Astrocyte of the cerebellum (primary cell): ENCODE measurements at regions not wholly inside any gene's neighbourhood (a gene's known extent, or its start where the extent isn't known, plus 50 kb on each side); places are given as distances from the start of the nearest gene placed in this dataset.

ENCODE experiments used
- DNase-seq: peaks from one replicate; pipeline ENCODE4 v3.0.0-alpha.2; 2011; ENCODE audit warnings: low read depth
- H3K4me3 ChIP-seq: 2 replicates; pipeline ENCODE4 v1.5.1; 2011; ENCODE audit warnings: mild to moderate bottlenecking, low read depth, low read length, moderate library complexity
- in situ Hi-C: cut with HindIII; loops from 2 replicates; pipeline ENCODE4 v1.10.0; 2017; ENCODE audit warnings: low sequenced_read_pairs
- TF ChIP-seq, protein P1 (sequence below): IDR thresholded peaks from 2 replicates; pipeline ENCODE4 v1.5.1; 2012; ENCODE audit warnings: low read length, low read depth, moderate library complexity, mild to moderate bottlenecking; ENCODE audit errors: missing control alignments

DNA sequence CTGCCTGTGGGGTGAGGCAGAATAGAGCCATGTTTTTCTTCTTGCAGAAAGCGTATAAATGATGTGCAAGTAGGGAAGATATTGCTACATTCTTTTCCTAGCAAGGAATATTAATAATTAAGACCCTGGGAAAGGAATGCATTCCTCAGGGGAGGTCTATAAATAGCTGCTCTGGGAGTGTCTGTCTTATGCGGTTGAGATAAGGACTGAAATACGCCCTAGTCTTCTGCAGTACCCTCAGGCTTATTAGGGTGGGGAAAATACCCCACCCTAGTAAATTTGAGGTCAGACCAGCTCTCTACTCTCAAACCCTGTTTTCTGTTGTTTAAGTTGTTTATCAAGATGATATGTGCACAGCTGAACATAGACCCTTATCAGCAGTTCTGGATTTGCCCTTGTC, 155.9 kb upstream of the HMCN1 start:
- H3K4me3 ChIP-seq: no peak overlapping the region
- TF ChIP-seq, protein P1, sequence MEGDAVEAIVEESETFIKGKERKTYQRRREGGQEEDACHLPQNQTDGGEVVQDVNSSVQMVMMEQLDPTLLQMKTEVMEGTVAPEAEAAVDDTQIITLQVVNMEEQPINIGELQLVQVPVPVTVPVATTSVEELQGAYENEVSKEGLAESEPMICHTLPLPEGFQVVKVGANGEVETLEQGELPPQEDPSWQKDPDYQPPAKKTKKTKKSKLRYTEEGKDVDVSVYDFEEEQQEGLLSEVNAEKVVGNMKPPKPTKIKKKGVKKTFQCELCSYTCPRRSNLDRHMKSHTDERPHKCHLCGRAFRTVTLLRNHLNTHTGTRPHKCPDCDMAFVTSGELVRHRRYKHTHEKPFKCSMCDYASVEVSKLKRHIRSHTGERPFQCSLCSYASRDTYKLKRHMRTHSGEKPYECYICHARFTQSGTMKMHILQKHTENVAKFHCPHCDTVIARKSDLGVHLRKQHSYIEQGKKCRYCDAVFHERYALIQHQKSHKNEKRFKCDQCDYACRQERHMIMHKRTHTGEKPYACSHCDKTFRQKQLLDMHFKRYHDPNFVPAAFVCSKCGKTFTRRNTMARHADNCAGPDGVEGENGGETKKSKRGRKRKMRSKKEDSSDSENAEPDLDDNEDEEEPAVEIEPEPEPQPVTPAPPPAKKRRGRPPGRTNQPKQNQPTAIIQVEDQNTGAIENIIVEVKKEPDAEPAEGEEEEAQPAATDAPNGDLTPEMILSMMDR: no peak
- no peak for DNase-seq
- in situ Hi-C loops: no loop called here

DNA sequence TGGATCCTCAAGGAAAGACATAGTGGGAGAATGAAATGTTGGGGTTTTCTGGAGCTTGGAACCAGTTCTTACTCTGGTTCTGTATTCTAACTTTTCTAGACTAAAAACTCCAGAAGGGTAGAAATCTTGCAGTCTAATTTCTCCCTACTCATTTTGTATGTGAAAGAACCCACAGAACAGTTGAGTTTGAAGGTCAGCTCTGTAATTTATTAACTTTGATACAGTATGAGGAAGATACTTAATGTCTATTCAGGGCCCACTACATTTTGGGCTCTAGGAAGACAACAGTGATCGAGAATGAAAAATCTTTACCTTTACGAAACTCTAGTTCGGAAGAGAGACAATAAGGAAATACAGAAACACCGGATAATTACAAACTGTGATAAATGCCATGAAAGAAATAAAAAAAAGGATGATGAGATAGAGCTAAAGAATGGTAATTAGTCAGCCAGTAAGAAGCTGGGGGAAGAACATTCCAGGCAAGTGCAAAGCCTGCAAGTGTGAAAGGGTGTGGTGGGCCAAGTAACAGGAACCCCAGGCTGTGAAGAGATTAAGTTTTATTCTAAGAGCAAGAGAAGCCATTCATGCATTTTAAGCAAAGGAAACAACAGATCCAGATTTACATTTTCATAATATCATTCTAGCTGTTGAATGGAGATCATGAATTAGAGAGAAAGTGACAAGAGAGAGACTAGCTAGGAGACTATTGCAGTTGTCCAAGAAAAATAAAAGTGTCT, 159.9 kb upstream of the HMCN1 start:
- no peak overlapping the region for H3K4me3 ChIP-seq
- TF ChIP-seq, protein P1: no peak
- in situ Hi-C loops: no loop called here
- no peak for DNase-seq

DNA sequence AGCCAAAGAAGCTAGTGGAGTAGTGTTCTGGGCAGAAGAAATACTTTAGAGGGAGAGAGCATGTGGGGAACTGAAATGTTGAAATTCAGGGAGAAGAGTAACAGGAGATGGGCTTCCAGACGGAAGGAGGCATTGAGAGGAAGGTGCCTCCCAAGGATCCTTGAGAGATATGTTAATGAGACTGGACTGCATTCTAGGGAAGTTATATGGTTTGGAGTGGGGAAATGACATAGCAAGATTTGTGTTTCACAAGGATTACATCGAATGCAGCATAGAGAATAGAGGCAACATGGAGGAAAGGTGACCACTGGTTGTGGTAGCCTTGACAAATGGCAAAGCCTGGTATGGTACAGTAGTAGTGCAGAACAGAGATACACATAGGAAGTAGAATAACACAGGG, 160.5 kb upstream of the HMCN1 start:
- in situ Hi-C loops: no loop called here
- TF ChIP-seq, protein P1: no peak
- DNase-seq: no peak
- no peak overlapping the region for H3K4me3 ChIP-seq

DNA sequence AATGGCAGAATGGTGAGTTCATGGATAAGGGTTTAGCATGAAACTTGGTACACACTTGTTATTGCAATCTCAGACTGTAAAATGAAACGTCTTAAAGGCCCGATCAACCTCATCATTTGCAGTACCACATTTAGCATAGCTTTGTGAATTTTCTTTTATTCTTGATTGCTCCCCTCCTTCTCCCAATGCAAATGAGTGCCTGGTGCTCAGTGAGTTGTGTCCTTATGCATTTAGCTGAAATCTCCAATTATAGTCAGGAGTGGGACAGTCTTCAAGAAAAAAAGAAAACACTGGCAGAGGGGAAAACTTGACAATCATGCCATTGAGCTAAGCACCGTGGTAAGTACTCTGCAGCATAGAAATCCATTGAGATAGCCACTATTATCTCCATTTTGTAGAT, 161.0 kb upstream of the HMCN1 start:
- H3K4me3 ChIP-seq: no peak overlapping the region
- in situ Hi-C loops: no loop called here
- TF ChIP-seq, protein P1: no peak
- DNase-seq: no peak

DNA sequence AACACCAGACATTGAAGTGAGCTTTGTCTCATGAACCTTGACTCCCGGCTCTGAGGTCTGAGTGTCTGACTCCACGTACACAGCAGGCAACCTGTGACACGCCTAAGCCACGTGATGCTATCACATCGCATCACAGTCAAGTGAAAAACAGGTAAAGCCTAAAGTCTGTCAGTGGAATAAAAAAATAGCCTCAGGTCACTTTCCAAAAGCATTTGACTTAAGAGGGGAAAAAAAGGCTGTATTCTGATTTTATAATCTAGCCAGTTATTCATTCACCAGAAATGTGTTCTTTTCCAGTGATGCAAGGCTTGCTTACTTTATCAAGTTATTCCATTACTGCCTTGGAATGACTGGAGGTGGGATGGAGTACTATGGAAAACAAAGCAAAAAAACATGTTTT, 163.2 kb upstream of the HMCN1 start:
- in situ Hi-C loops: no loop called here
- DNase-seq: no peak
- TF ChIP-seq, protein P1: no peak
- H3K4me3 ChIP-seq: no peak overlapping the region

DNA sequence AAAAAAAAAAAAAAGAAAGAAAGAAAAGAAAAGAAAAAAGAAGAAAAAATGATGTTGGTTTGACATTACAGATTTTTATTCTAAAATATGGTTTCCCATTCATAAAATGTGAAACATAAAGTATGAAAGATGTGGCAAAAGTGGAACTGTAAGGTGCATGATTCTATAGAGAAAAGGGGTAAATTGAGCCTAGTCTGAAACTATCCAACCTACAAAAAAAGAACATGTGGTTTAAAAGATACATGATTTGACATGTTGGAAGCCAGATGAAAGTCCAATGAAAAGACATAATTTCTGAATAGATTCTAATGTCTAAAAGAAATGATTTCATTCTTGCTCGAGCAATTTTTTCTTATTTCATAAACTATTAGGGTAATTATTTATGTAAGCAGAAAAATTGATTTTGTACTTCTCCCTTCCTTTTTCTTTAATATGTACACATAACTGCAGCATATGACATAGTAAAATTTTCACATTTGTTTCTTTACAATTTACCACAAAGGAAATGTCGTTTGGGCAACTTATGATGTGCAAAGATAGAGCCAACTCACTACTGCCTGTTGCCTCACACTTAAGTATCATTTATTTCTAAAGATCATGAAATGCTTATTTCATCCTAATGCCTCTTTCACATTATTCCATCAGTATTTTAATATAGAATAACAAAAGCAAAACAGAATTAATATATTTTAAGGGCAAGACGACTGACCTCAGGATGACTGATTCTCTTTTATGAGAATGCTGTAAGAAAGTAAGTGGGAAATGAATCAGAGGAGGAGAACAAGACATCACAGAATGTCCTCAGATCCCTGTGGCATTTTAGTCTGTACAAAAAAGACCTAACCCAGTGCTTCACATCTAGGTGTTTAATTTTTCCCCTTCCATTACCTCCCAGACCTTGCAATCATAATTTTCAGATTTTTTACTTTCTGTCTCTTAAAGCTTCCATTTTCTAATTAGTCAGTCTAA, 165.8 kb upstream of the HMCN1 start:
- DNase-seq: no peak
- in situ Hi-C loops: loop anchor here (10.0 kb wide), 1 partner anchor 76 kb away; no protein-coding TSS in a partner anchor

More for the DNA sequence above, 165.8 kb upstream of the HMCN1 start:
- no peak overlapping the region for H3K4me3 ChIP-seq
- TF ChIP-seq, protein P1: no peak
